ENCODE measurements at regions not wholly inside any gene's neighbourhood (a gene's known extent, or its start where the extent isn't known, plus 50 kb on each side); places are given as distances from the start of the nearest gene placed in this dataset.

- no peak for TF ChIP-seq POLR2A (IDR thresholded peaks at IDR 0.05)
- TF ChIP-seq CTCF (IDR thresholded peaks at IDR 0.05): no peak
Measured at GRCh38 chr5:58012801-58013315, 447.0 kb downstream of the PLK2 start.

All from ovary (tissue), 3 donors.